ENCODE measurements at regions not wholly inside any gene's neighbourhood (a gene's known extent, or its start where the extent isn't known, plus 50 kb on each side); places are given as distances from the start of the nearest gene placed in this dataset.

DNA sequence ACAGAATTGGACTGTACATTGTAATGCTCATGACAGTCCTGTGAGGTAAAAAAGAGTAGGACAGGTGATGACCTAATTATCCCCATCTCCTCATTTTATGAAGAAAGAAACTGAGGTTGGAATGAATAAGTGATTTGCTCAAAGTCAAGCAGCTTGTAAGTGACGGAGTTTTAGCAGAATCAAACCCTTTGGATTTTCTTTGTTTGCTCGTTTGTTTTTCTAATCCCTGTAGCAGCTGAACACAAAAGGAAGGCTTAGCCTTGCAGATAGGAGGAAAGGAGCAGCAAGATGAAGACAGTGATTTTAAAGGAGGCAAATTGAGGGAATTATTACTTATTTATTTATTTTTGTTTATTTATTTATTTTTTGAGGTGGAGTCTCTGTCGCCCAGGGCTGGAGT lies 528.4 kb upstream of the AMOT start:
- H2AFZ ChIP-seq (ENCODE audit: low read length): no peak overlapping the region
- no peaks in the 10 kb centered on the region for H3K9me3 ChIP-seq (ENCODE audit: low read length)
- no peaks in the 10 kb centered on the region for H4K20me1 ChIP-seq (ENCODE audit: insufficient read depth, low read length)

DNA sequence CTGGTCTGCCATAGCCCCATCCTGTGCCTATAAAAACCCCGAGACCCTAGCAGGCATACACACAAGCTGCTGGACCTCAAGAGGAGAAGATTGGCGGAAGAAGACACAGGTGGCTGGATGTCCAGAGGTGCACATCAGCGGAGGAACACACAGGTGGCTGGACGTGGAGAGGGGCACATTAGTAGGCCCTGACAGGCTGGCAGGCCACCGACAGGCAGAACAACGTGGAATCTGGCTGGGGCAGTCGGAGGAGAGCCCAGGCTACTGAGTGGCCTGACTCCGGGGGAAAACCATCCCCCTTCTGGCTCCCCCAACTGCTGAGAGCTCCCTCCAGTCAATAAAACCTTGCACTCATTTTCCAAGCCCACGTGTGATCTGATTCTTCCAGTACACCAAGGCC lies 512.5 kb upstream of the AMOT start:
- H3K9me2 ChIP-seq (ENCODE audit: low read depth, low read length): no peaks in the 10 kb centered on the region
- H3K79me2 ChIP-seq (ENCODE audit: insufficient read depth, low read length): no peaks in the 10 kb centered on the region
- no peak overlapping the region for H3K27ac ChIP-seq (ENCODE audit: low read depth, low read length, poor library complexity, severe bottlenecking)
- H3K9me3 ChIP-seq (ENCODE audit: low read length): no peaks in the 10 kb centered on the region
- no peak overlapping the region for H3K9ac ChIP-seq (ENCODE audit: low read length)
- no peaks in the 10 kb centered on the region for H3K36me3 ChIP-seq (ENCODE audit: insufficient read depth, low read length)
- no peak overlapping the region for H3K4me3 ChIP-seq (ENCODE audit: low read depth, low read length, poor library complexity, severe bottlenecking)
- no peaks in the 10 kb centered on the region for H3K27me3 ChIP-seq (ENCODE audit: insufficient read depth, low read length)
- TF ChIP-seq, protein P1, sequence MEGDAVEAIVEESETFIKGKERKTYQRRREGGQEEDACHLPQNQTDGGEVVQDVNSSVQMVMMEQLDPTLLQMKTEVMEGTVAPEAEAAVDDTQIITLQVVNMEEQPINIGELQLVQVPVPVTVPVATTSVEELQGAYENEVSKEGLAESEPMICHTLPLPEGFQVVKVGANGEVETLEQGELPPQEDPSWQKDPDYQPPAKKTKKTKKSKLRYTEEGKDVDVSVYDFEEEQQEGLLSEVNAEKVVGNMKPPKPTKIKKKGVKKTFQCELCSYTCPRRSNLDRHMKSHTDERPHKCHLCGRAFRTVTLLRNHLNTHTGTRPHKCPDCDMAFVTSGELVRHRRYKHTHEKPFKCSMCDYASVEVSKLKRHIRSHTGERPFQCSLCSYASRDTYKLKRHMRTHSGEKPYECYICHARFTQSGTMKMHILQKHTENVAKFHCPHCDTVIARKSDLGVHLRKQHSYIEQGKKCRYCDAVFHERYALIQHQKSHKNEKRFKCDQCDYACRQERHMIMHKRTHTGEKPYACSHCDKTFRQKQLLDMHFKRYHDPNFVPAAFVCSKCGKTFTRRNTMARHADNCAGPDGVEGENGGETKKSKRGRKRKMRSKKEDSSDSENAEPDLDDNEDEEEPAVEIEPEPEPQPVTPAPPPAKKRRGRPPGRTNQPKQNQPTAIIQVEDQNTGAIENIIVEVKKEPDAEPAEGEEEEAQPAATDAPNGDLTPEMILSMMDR (IDR thresholded peaks at IDR 0.05; ENCODE audit: low read length): no peak
- no peak for TF ChIP-seq EZH2 (IDR thresholded peaks at IDR 0.05; ENCODE audit: borderline replicate concordance, low read length)
- H3K4me1 ChIP-seq (ENCODE audit: insufficient read depth, low read length, severe bottlenecking): no peaks in the 10 kb centered on the region
- no peak overlapping the region for H2AFZ ChIP-seq (ENCODE audit: low read length)
- H3K4me2 ChIP-seq (ENCODE audit: low read length): no peak overlapping the region
- H3F3A ChIP-seq (ENCODE audit: insufficient read depth, low read length): no peaks in the 10 kb centered on the region
- no peaks in the 10 kb centered on the region for H4K20me1 ChIP-seq (ENCODE audit: insufficient read depth, low read length)

More for the DNA sequence above, 528.4 kb upstream of the AMOT start:
- H3K79me2 ChIP-seq (ENCODE audit: insufficient read depth, low read length): no peaks in the 10 kb centered on the region
- H3K9me2 ChIP-seq (ENCODE audit: low read depth, low read length): no peaks in the 10 kb centered on the region
- no peaks in the 10 kb centered on the region for H3K27me3 ChIP-seq (ENCODE audit: insufficient read depth, low read length)
- TF ChIP-seq, protein P1 (IDR thresholded peaks at IDR 0.05; ENCODE audit: low read length): no peak
- TF ChIP-seq EZH2 (IDR thresholded peaks at IDR 0.05; ENCODE audit: borderline replicate concordance, low read length): no peak
- no peak overlapping the region for H3K4me3 ChIP-seq (ENCODE audit: low read depth, low read length, poor library complexity, severe bottlenecking)
- no peaks in the 10 kb centered on the region for H3K36me3 ChIP-seq (ENCODE audit: insufficient read depth, low read length)
- no peak overlapping the region for H3K4me2 ChIP-seq (ENCODE audit: low read length)
- no peaks in the 10 kb centered on the region for H3F3A ChIP-seq (ENCODE audit: insufficient read depth, low read length)
- no peak overlapping the region for H3K9ac ChIP-seq (ENCODE audit: low read length)
- H3K27ac ChIP-seq (ENCODE audit: low read depth, low read length, poor library complexity, severe bottlenecking): no peak overlapping the region
- no peaks in the 10 kb centered on the region for H3K4me1 ChIP-seq (ENCODE audit: insufficient read depth, low read length, severe bottlenecking)

DNA sequence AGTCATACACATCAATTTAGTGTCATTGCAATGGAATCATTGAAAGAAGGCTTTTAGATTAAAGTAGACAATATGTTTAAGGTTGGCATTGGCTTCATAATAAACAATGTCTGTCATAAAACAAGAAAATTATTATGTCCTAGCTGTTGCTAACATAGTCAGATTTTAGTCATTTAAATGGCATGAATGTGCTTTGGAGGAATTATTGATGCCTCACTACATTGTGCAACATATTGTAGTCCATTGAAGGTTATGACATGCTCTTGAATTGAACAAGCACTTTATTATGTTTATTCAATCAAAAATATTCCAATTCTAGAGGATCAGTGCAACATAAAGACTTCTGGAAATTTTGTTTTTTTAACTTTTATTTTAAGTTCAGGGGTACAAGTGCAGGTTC lies 489.8 kb upstream of the AMOT start:
- Histone ChIP-seq H2AFZ (ENCODE audit: low read length) (no peak overlapping the region), H3K9ac (ENCODE audit: low read length) (no peak overlapping the region), H3K79me2 (ENCODE audit: insufficient read depth, low read length) (no peaks in the 10 kb centered on the region), H3K27ac (ENCODE audit: low read depth, low read length, poor library complexity, severe bottlenecking) (no peak overlapping the region), H3K9me2 (ENCODE audit: low read depth, low read length) (no peaks in the 10 kb centered on the region), H3F3A (ENCODE audit: insufficient read depth, low read length) (no peaks in the 10 kb centered on the region), H3K9me3 (ENCODE audit: low read length) (no peaks in the 10 kb centered on the region), H3K4me2 (ENCODE audit: low read length) (no peak overlapping the region), H3K4me1 (ENCODE audit: insufficient read depth, low read length, severe bottlenecking) (no peaks in the 10 kb centered on the region), H3K36me3 (ENCODE audit: insufficient read depth, low read length) (no peaks in the 10 kb centered on the region), H3K4me3 (ENCODE audit: low read depth, low read length, poor library complexity, severe bottlenecking) (no peak overlapping the region), H4K20me1 (ENCODE audit: insufficient read depth, low read length) (no peaks in the 10 kb centered on the region), H3K27me3 (ENCODE audit: insufficient read depth, low read length) (no peaks in the 10 kb centered on the region)
- TF ChIP-seq EZH2 (IDR thresholded peaks at IDR 0.05; ENCODE audit: borderline replicate concordance, low read length): no peak
- TF ChIP-seq, protein P1 (IDR thresholded peaks at IDR 0.05; ENCODE audit: low read length): no peak

Data from OCI-LY1 (cell line).